Cortex of kidney (tissue), 1 donor: ENCODE measurements at regions not wholly inside any gene's neighbourhood (a gene's known extent, or its start where the extent isn't known, plus 50 kb on each side); places are given as distances from the start of the nearest gene placed in this dataset.
A peak's percentile ranks its signal among the peaks of the same experiment; 100 is the strongest.
"Not testable (repeated sequence)": the region's sequence is repeated elsewhere in the genome, so short reads cannot be mapped to it uniquely, and the experiment has no call there.

Experiments used
- DNase-seq: peaks from one replicate; lab custom pipeline; 2025; lab: John Stamatoyannopoulos, UW

DNA sequence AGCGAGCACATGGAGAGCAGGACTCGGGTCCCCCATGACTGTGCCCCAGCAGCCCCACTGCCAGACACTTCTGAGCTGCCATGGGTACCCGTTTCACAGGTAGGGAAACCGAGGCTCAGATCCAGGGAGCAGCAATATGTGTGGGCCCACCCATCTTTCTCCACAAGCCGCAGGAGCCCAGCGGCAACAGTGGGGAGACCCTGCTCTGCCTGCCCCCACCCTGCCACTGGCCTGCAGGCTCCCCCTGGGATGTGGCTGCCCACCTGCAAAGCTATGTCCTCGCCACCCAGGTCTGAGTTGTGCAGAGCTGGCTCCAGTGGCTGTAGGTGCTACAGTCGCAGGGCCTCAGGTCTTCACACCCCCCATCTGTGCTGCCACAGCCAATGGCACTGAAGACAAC is 50.6 kb upstream of the C1QTNF9B start:
- DNase-seq = no peak

GRCh38 chr13:23949200-23949599 is 51.9 kb upstream of the C1QTNF9B start:
- no peak for DNase-seq

DNA sequence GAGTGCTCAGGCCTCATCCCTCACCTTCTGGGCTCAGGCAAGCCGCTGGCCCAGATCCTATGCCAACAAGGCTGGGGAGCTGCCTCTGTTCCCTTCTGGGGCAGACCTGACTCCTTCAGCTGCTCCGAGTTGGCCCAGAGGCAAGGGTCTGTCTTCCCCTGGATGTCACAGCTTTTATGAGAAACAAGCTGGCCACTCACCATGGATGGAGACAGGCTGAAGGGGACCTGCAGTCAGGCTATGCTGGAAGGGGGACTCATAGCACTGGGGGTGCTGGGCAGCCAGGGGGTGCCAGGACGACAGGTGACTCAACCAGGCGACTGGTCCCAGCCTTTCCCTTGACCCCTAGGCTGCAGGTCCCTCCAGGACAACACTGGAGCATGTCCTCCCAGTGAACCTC is 52.4 kb upstream of the C1QTNF9B start:
- no peak for DNase-seq

- DNase-seq = no peak
These were observed 53.6 kb upstream of the C1QTNF9B start for GRCh38 chr13:23950736-23951510.

- no peak for DNase-seq
These were observed 55.5 kb upstream of the C1QTNF9B start for GRCh38 chr13:23952796-23953195.

GRCh38 chr13:23953860-23954512 is 56.7 kb upstream of the C1QTNF9B start:
- DNase-seq = no peak

DNA sequence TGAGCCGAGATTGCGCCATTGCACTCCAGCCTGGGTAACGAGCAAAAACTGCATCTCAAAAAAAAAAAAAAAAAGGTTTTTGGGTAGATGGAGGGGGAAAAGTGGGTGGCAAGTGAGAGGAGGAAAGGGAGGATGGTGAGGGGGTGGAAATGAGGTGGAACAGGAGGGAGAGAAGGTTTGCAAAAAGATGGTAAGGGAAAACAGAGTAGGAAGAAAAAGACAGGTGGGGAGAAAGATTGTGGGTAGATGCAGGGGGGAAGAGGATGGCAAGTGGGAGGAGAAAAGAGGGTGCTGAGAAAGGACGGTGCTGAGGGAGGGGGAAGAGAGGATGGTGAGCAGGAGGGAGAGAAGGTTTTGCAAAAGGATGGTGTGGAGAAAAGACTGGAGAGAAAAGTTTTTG is 57.8 kb upstream of the C1QTNF9B start:
- DNase-seq = no peak

- DNase-seq = no peak
These were observed 58.8 kb upstream of the C1QTNF9B start for GRCh38 chr13:23956106-23956505.

DNA sequence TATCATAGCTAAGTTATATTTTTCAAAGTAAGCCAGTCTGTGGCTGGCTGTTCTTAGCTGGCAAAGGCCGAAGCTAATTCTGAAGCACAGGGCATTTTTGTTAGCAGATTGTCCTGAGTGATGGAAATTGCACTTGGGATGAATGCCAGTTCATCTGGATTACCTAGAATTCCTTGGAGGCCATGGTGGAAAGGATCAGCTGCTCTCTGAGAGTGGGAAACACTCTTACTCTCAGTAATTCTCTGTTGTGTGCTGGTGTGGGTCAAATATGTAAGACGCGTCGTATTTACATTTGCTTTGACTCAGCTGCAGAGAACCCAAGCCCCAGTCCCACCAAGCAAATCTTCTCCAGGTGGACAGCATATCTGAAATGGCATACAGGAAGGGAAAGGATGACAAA is 60.7 kb upstream of the C1QTNF9B start:
- DNase-seq = no peak

GRCh38 chr13:23959231-23959862 is 62.0 kb upstream of the C1QTNF9B start:
- DNase-seq = no peak

DNA sequence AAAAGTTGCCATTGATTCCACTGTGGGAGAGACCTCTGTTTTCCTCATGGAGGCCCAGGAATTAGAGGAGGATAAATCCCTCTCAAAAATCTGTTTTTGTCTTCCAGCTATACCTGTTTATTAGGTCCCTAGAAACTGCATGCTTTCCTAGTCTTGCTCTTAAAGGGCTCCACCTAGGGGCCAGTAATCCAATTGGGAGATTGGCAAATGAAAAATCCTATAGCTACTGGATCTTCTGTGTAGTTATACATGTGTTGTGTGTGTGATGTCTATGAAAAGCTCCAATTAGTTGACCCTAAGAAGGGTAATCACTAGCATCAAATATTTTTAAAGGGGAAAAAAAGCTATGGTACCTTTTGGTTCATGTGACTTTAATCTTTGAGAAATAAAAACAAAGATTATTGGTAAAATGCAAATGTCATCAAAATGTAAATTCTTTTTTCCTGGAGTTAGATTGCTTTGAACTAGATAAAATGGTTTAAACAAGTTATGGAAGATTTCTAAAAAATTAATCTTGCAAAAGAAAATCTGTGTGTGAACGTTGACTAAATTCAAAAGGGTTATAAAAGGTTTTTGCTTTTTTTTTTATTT is 63.4 kb upstream of the C1QTNF9B start:
- DNase-seq = no peak

- no peak for DNase-seq
These were observed 66.1 kb upstream of the C1QTNF9B start for GRCh38 chr13:23963184-23963931.

- no peak for DNase-seq
These were observed 66.6 kb upstream of the C1QTNF9B start for GRCh38 chr13:23963947-23964346.

- no peak for DNase-seq
These were observed 68.0 kb upstream of the C1QTNF9B start for GRCh38 chr13:23965346-23965745.

- no peak for DNase-seq
These were observed 69.0 kb upstream of the C1QTNF9B start for GRCh38 chr13:23966221-23966690.

DNA sequence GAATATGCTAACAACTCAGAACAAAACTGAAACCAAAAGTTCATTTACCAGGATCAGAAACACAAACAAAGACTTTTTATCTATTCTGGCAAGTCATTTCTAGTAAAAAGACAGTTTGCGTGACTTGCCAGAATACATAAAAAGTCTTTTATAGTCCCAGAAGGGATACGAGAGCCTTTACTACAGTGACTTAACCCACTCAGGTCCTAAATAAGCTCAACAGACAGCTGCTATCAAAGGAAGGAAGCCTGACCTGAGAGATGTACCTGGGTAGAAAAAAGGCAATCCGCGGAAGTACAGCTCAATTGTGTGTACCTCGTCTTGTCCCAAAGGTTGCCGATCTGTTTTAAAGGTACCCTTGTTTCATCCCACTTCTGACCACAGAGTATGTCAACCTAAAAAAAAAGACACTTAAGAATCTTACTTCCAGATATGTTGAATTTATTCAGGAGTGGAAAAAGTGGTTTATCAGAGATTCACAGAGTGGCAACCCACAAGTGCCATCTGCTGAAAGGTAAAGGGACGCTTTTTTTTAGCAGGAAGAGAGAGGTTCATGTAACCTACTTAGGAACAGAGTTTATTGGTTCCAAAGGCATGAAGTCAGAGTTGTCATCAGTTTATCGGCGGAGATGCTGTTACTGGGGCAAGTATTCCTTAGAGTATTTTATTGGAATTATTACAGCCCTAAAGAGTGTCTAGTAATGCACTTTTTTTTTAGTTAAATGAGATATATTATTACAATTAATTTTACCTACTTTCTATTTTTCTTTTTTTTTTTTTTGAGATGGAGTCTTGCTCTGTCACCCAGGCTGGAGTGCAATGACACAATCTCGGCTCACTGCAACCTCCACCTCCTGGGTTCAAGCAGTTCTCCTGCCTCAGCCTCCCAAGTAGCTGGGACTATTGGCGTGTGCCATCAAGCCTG is 69.7 kb upstream of the C1QTNF9B start:
- no peak for DNase-seq

DNA sequence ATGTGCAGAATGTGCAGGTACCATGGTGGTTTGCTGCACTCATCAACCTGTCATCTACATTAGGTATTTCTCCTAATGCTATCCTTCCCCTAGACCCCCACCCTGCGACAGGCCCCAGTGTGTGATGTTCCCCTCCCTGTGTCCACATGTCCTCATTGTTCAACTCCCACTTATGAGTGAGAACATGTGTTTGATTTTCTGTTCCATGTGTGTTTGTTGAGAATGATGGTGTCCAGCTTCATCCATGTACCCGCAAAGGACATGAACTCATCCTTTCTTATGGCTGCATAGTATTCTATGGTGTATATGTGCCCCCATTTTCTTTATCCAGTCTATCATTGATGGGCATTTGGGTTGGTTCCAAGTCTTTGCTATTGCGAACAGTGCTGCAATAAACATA is 70.5 kb upstream of the C1QTNF9B start:
- not testable (repeated sequence) for DNase-seq

DNA sequence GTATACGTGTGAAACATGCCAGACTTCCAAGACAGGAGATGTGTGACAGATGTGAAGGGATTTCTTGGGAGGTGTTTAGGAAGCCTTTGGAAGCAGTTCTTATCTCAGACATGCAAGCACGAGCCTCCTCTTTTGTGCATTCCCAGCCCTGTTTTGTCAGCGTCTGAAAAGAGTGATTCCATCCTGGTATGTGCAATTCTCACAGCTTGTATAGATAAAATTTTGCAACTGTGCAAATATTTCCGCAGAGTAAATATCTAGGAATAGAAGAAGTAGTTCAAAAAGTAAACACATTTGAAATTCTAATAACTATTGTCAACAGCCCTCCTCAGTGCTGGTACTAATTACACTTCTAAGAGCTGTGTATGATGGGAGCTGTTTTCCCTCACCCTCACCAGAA is 72.3 kb upstream of the C1QTNF9B start:
- no peak for DNase-seq

DNA sequence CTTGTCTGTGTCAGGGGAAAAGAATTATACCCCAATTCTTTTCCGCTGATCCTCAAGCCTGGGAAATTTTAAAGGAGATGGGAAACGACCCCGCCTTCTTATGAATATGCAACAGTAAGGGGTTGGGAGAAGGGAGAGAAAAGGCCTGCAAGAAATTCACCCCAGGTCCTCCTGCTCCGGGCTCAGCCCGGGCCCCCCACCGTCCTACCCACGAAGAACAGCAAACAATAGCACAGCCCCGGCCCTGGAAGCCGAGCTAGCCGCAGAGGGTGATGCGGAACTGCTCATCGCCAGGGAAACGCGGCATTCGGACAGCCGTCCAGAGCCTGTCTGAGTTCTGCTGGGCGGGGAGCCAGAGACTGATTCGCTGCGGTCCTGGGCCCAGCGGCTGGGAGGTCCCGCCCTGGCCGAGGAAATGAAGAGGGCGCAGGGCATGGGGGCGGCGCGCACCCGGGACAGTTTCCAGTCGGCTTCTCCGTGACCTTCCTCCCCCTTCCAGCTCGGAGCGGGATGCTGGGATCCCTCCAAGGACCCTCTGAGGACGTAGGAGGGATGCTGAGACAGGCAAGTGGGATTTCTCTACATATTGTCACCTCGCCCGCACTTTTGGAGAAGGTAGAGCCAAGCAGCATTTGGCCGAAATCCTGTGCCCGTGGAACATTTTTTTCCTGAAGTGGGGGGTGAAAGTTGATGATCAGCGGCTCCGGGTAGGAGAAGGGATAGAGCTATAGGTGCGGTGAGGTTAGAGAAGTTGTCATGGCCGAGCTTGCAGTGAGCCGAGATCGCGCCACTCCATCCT is 82.3 kb upstream of the C1QTNF9B start:
- DNase-seq = peak; percentile 7

DNA sequence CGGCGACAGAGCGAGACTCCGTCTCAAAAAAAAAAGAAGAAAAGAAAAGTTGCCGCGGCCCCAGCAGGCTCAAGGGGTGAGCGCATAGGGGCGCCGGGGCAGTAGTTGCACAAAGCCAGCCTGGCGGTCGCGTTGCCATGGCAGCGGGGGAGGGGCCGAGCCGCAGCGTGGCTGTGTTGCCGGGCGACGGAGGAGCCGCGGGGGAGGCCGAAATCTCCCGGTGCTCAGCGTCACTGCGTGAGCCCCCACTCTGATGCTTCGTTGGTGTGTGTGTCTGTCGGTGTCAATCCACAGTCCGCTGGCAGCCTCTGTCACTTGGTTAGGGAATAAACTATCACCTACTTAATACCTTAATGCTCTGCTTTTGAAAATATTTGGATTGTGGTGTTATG is 82.9 kb upstream of the C1QTNF9B start:
- DNase-seq = no peak
